HFFc6 (cell line): ENCODE measurements at regions not wholly inside any gene's neighbourhood (a gene's known extent, or its start where the extent isn't known, plus 50 kb on each side); places are given as distances from the start of the nearest gene placed in this dataset.

Experiments used
- DNase-seq: peaks from one replicate; pipeline ENCODE4 v3.0.0-alpha.2; 2018
- H3K27ac Mint-ChIP-seq: 2 replicates; pipeline ENCODE4 v1.8.0; 2020; ENCODE audit warnings: mild to moderate bottlenecking, mixed read lengths
- H3K27me3 Mint-ChIP-seq: 2 replicates; pipeline ENCODE4 v1.8.0; 2021; ENCODE audit warnings: mild to moderate bottlenecking, moderate library complexity, mixed read lengths; ENCODE audit not compliant: insufficient read depth
- H3K36me3 Mint-ChIP-seq: 2 replicates; pipeline ENCODE4 v1.8.0; 2021; ENCODE audit warnings: low read depth, mixed read lengths
- H3K4me1 Mint-ChIP-seq: 2 replicates; pipeline ENCODE4 v1.8.0; 2020; ENCODE audit warnings: low read depth, mixed read lengths
- H3K4me3 Mint-ChIP-seq: 2 replicates; pipeline ENCODE4 v1.8.0; 2020; ENCODE audit warnings: mild to moderate bottlenecking, moderate library complexity, mixed read lengths
- H3K9me3 Mint-ChIP-seq: 2 replicates; pipeline ENCODE4 v1.8.0; 2020; ENCODE audit warnings: mild to moderate bottlenecking, mixed read lengths
- TF ChIP-seq, protein P1 (sequence below): fragments of 200-600 bp; sonication (generic); IDR thresholded peaks from 2 replicates; pipeline ENCODE4 v1.5.0; 2021; ENCODE audit warnings: antibody characterized with exemption, mild to moderate bottlenecking

DNA sequence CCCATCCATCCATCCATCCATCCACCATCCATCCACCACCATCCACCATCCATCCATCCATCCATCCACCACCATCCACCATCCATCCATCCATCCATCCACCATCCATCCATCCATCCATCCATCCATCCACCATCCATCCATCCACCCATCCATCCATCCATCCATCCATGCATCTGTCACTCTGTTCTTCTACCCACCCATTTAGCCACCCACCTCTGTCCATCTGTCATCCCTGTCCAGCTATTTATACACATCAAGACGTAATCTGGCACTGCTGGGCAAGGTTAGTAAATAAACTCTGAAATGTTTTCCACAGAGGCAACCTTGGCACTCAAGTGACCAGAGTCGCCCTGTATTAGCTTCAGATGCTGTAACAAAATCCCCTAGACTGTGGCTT is 120.9 kb downstream of the RTP5 start:
- Mint-ChIP-seq H3K4me3 (no peak overlapping the region), H3K9me3 (peaks cover 27% of the 10 kb centered on the region), H3K36me3 (peaks cover 7% of the 10 kb centered on the region), H3K27me3 (peaks cover 22% of the 10 kb centered on the region), H3K4me1 (no peaks in the 10 kb centered on the region), H3K27ac (no peak overlapping the region)
- no peak for DNase-seq
- TF ChIP-seq, protein P1, sequence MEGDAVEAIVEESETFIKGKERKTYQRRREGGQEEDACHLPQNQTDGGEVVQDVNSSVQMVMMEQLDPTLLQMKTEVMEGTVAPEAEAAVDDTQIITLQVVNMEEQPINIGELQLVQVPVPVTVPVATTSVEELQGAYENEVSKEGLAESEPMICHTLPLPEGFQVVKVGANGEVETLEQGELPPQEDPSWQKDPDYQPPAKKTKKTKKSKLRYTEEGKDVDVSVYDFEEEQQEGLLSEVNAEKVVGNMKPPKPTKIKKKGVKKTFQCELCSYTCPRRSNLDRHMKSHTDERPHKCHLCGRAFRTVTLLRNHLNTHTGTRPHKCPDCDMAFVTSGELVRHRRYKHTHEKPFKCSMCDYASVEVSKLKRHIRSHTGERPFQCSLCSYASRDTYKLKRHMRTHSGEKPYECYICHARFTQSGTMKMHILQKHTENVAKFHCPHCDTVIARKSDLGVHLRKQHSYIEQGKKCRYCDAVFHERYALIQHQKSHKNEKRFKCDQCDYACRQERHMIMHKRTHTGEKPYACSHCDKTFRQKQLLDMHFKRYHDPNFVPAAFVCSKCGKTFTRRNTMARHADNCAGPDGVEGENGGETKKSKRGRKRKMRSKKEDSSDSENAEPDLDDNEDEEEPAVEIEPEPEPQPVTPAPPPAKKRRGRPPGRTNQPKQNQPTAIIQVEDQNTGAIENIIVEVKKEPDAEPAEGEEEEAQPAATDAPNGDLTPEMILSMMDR = no peak

DNA sequence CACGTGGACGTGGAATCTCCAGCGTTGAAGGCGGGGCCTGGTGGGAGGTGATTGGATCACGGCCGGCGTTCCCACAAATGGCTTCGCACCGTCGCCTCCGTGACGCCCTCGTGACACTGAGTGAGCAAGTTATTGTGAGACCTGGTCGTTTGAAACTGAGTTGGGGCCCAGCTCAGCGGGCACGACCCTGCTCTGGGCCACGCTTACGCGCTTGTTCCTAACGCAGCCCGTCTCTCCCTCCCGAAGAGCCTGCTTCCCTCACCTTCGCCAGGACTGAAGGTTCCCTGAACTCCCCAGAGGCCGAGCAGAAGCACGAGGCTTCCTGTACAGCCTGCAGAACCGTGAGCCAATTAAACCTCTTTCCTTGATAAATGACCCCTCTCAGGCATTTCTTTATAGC is 121.8 kb downstream of the RTP5 start:
- DNase-seq = no peak
- Mint-ChIP-seq H3K27ac (no peak overlapping the region), H3K4me3 (no peak overlapping the region), H3K9me3 (peaks cover 27% of the 10 kb centered on the region), H3K27me3 (peaks cover 16% of the 10 kb centered on the region), H3K4me1 (no peaks in the 10 kb centered on the region), H3K36me3 (peaks cover 7% of the 10 kb centered on the region)
- TF ChIP-seq, protein P1 = no peak

DNA sequence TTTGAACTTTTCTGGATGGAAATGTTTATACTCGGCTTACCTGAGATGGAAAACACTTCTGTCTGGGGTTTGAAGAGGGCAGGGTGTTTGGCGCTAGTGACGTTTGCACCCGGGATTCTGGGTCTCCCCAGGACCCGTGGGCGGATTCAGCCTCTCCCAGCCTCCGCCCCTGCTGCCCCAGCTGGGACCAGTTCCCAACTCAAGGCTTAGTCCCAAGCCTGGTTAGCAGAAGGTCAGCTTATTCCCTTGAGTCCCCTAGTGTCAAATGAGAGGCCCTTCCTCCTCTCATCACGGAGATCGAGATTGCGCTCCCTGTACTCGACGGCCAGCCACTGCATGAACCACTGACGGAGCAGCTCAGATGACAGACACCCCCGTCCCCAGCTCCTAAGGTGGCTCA is 123.2 kb downstream of the RTP5 start:
- DNase-seq = no peak
- Mint-ChIP-seq H3K27me3 (peaks cover 26% of the 10 kb centered on the region), H3K4me3 (no peak overlapping the region), H3K27ac (no peak overlapping the region), H3K36me3 (no peaks in the 10 kb centered on the region), H3K4me1 (no peaks in the 10 kb centered on the region), H3K9me3 (peaks cover 17% of the 10 kb centered on the region)
- TF ChIP-seq, protein P1 = no peak

DNA sequence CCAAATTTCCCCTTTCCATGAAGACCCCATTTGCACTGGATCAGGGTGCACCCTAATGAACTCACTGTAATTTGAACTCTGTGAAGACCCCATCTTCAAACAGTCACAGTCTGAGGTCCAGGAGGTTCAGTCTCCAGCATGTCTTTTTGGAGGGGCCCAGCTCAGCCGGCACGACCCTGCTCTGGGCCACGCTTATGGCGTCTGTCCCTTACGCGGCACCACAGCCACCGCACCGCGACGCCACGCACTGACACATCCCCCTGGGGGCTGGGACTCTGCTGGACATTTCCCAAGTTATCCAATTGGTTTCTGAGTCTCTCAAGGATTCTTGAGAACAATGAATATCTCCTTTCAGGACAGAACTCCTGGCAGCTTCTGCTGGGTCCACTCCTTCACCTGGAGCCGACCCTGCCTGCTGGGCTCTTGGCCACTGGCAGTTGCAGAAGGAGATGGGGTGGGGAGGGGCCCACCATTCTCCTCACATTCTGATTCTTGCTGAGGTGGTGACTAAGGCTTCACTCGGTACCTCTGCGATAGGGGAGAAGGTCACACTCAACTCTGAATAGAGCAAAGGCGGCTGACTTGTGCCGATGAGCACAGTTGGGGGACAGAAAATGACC is 124.0 kb downstream of the RTP5 start:
- DNase-seq = no peak
- H3K4me1 Mint-ChIP-seq = no peaks in the 10 kb centered on the region
- H3K36me3 Mint-ChIP-seq = no peaks in the 10 kb centered on the region
- H3K27me3 Mint-ChIP-seq = peaks cover 31% of the 10 kb centered on the region
- TF ChIP-seq, protein P1 = no peak
- no peak overlapping the region for H3K27ac Mint-ChIP-seq
- H3K9me3 Mint-ChIP-seq = peaks cover 11% of the 10 kb centered on the region
- no peak overlapping the region for H3K4me3 Mint-ChIP-seq

DNA sequence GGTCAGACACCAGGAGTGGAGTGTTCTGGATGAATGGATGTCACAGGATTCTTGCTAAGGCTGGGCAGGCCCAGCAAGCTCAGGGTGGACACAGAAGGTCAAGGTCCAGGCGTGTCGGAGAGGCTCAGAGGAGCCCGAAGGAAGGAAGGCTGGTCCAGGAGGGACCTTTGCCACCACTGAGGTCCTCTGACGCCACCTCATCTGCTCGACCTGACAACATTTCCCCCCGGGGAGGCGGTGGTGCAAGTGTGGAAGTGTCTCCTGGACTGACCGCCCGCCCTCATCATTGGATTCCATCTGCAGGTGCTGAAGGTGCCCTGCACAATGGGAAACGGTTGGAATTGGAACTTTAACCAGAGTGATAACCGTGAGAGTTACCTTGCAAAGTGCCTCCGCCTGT is 124.6 kb downstream of the RTP5 start:
- Mint-ChIP-seq H3K4me3 (no peak overlapping the region), H3K9me3 (peaks cover 10% of the 10 kb centered on the region), H3K27me3 (peaks cover 33% of the 10 kb centered on the region), H3K4me1 (no peaks in the 10 kb centered on the region), H3K36me3 (no peaks in the 10 kb centered on the region), H3K27ac (no peak overlapping the region)
- no peak for DNase-seq
- TF ChIP-seq, protein P1 = no peak
